ENCODE measurements at regions not wholly inside any gene's neighbourhood (a gene's known extent, or its start where the extent isn't known, plus 50 kb on each side); places are given as distances from the start of the nearest gene placed in this dataset.

DNA sequence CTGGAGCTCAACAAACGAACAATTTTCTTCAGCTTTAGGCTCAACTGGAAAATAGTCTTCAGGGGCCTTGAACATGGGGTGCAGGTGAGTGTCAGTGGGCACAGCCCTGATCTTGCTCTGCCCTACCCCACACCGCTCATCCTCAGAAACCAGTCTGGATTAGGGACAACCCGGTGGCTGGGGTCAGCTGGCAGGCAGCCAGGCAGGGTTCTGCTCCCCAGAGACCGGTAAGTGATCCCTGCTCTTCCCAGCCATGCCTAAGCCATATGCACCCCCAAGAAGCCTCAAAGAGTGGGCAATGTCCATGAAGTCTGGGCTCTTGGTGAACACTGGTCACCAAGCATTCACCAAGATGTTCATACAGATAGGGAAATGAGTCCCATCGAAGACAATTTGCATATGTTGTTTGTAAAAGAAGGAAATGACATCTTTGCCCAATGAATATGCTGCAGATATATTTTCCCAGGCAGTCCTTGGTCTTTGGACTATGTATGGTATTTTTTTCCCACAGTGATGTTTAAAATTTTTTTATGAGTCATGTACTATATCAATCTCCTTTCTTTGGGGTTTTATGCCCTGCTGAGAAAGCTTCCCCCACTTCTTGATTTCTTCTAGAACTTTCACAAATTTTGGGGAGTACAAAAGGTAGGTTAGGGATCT lies 63.9 kb upstream of the VASH1 start:
- TF ChIP-seq, protein P1, sequence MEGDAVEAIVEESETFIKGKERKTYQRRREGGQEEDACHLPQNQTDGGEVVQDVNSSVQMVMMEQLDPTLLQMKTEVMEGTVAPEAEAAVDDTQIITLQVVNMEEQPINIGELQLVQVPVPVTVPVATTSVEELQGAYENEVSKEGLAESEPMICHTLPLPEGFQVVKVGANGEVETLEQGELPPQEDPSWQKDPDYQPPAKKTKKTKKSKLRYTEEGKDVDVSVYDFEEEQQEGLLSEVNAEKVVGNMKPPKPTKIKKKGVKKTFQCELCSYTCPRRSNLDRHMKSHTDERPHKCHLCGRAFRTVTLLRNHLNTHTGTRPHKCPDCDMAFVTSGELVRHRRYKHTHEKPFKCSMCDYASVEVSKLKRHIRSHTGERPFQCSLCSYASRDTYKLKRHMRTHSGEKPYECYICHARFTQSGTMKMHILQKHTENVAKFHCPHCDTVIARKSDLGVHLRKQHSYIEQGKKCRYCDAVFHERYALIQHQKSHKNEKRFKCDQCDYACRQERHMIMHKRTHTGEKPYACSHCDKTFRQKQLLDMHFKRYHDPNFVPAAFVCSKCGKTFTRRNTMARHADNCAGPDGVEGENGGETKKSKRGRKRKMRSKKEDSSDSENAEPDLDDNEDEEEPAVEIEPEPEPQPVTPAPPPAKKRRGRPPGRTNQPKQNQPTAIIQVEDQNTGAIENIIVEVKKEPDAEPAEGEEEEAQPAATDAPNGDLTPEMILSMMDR (IDR thresholded peaks at IDR 0.05; ENCODE audit: borderline replicate concordance): no peak
- no peak for DNase-seq
- H3K4me3 ChIP-seq: no peak overlapping the region
- intact Hi-C loops (cut with micrococcal nuclease): no loop called here
- no peaks in the 10 kb centered on the region for H3K36me3 ChIP-seq
- peaks cover 19% of the 10 kb centered on the region for H3K4me1 ChIP-seq
- no peaks in the 10 kb centered on the region for H3K27me3 ChIP-seq (ENCODE audit: low read depth)
- no peak overlapping the region for H3K27ac ChIP-seq (replicated peaks)
- no peaks in the 10 kb centered on the region for H3K9me3 ChIP-seq (replicated peaks)

DNA sequence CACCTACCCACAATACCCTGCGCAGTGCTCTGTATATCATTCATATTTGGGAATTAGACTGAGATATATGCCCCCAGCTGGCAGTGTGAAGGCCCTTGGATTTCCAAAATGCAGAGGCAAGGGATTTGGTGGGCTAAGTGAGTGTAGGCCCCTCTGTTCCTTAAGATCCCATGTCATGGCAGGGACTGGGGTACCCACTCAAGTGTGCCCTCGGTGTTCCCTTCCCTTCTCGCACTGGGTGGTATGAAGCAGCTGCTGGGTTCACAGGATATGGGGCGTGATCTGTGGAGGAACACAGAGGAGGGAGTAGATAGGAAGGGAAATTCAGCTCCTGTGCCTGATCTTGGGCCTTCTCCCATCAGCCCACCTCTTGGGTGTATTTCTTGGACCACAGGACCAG lies 63.1 kb upstream of the VASH1 start:
- no peak overlapping the region for H3K27ac ChIP-seq (replicated peaks)
- no peaks in the 10 kb centered on the region for H3K27me3 ChIP-seq (ENCODE audit: low read depth)
- TF ChIP-seq, protein P1 (IDR thresholded peaks at IDR 0.05; ENCODE audit: borderline replicate concordance): no peak
- H3K4me3 ChIP-seq: no peak overlapping the region
- peaks cover 19% of the 10 kb centered on the region for H3K4me1 ChIP-seq
- H3K9me3 ChIP-seq (replicated peaks): no peaks in the 10 kb centered on the region
- no peaks in the 10 kb centered on the region for H3K36me3 ChIP-seq
- DNase-seq: no peak
- intact Hi-C loops (cut with micrococcal nuclease): no loop called here

DNA sequence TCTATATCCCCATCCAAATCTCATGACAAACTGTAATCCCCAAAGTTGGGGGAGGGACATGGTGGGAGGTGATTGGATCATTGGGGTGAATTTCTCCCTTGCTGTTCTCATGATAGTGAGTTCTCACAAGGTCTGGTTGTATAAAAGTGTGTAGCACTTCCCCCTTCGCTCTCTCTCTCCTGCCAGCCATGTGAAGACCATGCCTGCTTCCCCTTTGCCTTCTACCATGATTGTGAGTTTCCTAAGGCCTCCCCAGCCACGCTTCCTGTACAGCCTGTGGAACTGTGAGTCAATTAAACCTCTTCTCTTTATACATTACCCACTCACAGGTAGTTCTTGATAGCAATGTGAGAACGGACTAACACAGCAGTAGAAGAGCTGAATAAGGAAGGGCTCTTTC lies 62.6 kb upstream of the VASH1 start:
- intact Hi-C loops (cut with micrococcal nuclease): no loop called here
- no peaks in the 10 kb centered on the region for H3K27me3 ChIP-seq (ENCODE audit: low read depth)
- peaks cover 19% of the 10 kb centered on the region for H3K4me1 ChIP-seq
- H3K9me3 ChIP-seq (replicated peaks): no peaks in the 10 kb centered on the region
- no peaks in the 10 kb centered on the region for H3K36me3 ChIP-seq
- no peak overlapping the region for H3K27ac ChIP-seq (replicated peaks)
- TF ChIP-seq, protein P1 (IDR thresholded peaks at IDR 0.05; ENCODE audit: borderline replicate concordance): no peak
- no peak for DNase-seq
- H3K4me3 ChIP-seq: no peak overlapping the region

DNA sequence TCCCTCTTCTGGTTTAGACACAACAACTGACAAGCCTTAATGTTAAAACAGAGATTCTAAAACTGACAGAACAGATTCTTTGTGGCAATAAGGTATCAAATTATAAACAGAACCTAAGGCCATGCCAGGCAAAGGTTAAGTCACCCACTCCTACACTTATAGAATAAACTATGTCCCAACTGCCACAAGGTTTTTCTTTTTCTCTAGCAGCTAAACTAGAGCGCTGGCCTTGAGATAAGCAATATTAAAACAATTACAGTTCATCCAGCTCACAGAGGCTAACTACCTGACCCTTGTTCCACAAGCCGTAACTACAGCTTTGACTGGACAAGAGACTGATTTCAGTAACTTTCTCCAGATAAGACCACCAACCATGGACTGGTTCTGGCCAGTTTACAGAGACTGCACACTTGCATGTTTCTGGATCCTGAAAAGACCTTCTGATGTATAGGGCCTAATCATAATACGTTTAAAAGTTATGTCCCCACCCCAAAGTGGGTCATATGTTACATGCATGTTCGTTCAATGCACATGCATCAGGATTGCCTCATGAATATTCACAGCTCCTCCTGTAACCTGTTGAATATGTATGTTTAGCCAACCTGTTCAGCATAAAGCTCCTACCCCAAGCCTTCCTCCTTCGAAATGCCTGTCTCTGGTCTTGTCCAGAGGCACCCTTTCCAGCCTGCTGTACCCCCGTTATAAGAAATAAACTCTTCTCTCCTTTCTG lies 61.9 kb upstream of the VASH1 start:
- no peak for DNase-seq
- H3K4me3 ChIP-seq: no peak overlapping the region
- no peaks in the 10 kb centered on the region for H3K27me3 ChIP-seq (ENCODE audit: low read depth)
- no peaks in the 10 kb centered on the region for H3K36me3 ChIP-seq
- intact Hi-C loops (cut with micrococcal nuclease): no loop called here
- peaks cover 19% of the 10 kb centered on the region for H3K4me1 ChIP-seq
- no peaks in the 10 kb centered on the region for H3K9me3 ChIP-seq (replicated peaks)
- no peak overlapping the region for H3K27ac ChIP-seq (replicated peaks)
- TF ChIP-seq, protein P1 (IDR thresholded peaks at IDR 0.05; ENCODE audit: borderline replicate concordance): no peak

DNA sequence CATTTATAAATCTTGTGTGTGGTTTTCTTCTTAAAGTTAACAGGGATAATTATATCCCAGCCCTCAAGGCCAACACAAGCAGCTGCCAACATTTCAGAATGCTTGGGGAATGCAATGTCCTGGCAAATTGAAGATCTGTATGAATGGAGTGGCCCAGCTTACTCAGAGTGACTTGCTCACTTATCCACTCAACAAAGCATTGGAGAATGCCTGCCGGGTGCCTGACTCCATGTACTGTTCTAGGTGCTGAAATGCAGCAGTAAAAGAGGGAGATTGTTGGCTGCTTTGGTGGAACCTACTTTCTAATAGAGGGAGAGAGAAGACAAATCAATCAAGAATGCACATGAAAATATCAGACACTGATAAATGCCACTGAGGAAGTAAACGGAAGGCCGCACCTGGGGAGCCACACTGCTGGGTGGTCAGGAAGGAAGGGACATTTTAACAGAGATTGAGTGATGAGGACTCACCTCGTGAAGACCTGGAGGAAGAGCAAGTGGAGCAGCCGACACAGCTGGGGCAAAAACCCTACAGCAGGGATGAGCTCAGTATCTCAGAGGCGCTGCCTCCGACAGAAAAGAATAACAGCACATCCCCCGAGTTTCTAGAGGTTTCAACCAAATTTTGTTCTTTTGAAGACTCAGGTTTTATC lies 61.2 kb upstream of the VASH1 start:
- Histone ChIP-seq H3K27ac (replicated peaks) (no peak overlapping the region), H3K36me3 (no peaks in the 10 kb centered on the region), H3K4me1 (peaks cover 19% of the 10 kb centered on the region), H3K27me3 (ENCODE audit: low read depth) (no peaks in the 10 kb centered on the region), H3K4me3 (no peak overlapping the region), H3K9me3 (replicated peaks) (no peaks in the 10 kb centered on the region)
- TF ChIP-seq, protein P1 (IDR thresholded peaks at IDR 0.05; ENCODE audit: borderline replicate concordance): no peak
- intact Hi-C loops (cut with micrococcal nuclease): no loop called here
- DNase-seq: no peak
